Thyroid gland (tissue), 4 donors: ENCODE measurements at regions not wholly inside any gene's neighbourhood (a gene's known extent, or its start where the extent isn't known, plus 50 kb on each side); places are given as distances from the start of the nearest gene placed in this dataset.

ENCODE experiments used
- DNase-seq, 2 donors: peaks; one replicate each; pipeline ENCODE4 v3.0.0-alpha.2; 2019
- H3K27ac ChIP-seq, 3 donors: fragments of 200-600 bp; sonication (generic); 1 replicate in 2 of 3; 2 replicates in 1 of 3; pipeline ENCODE4 v1.5.1; 2016 to 2019; ENCODE audit warnings: mild to moderate bottlenecking in 1 of 3, moderate library complexity in 1 of 3
- H3K27me3 ChIP-seq: fragments of 200-600 bp; sonication (generic); one replicate; pipeline ENCODE4 v1.5.1; 2019
- H3K36me3 ChIP-seq, 2 donors: fragments of 200-600 bp; sonication (generic); one replicate each; pipeline ENCODE4 v1.5.1; 2016 to 2019
- H3K4me1 ChIP-seq, 2 donors: fragments of 200-600 bp; sonication (generic); one replicate each; pipeline ENCODE4 v1.5.1; 2017 to 2019
- H3K4me3 ChIP-seq, 3 donors: fragments of 200-600 bp; sonication (generic); replicated peaks in 1 of 3; 1 replicate in 2 of 3; 2 replicates in 1 of 3; pipeline ENCODE4 v1.5.1; 2016; ENCODE audit warnings: mild to moderate bottlenecking in 1 of 3
- H3K9me3 ChIP-seq: fragments of 200-600 bp; sonication (generic); one replicate; pipeline ENCODE4 v1.5.1; 2017
- CTCF ChIP-seq, 6 experiments: fragments of 200-600 bp in 3 of 6; fragments of 450-650 bp in 3 of 6; sonication (generic) in 3 of 6; IDR thresholded peaks; one replicate each; pipeline ENCODE4 v1.5.1; 2016 to 2019; ENCODE audit warnings: antibody characterized with exemption in 6 of 6, mild to moderate bottlenecking in 2 of 6, inconsistent platforms in 1 of 6, moderate library complexity in 1 of 6
- POLR2A ChIP-seq, 2 donors: fragments of 450-650 bp; IDR thresholded peaks; one replicate each; pipeline ENCODE4 v1.6.1; 2017; ENCODE audit warnings: antibody characterized with exemption in 2 of 2, mild to moderate bottlenecking in 2 of 2, moderate library complexity in 1 of 2
- WGBS, 2 donors: methylation state at CpG; one replicate each; pipeline ENCODE4 v1.1.5; 2017; 5-methylcytosine and 5-hydroxymethylcytosine counted together
- intact Hi-C: fragments of 100-400 bp; cut with DNase I; formaldehyde crosslinking; loops from one replicate; pipeline ENCODE4 v1.15.1; 2023

DNA sequence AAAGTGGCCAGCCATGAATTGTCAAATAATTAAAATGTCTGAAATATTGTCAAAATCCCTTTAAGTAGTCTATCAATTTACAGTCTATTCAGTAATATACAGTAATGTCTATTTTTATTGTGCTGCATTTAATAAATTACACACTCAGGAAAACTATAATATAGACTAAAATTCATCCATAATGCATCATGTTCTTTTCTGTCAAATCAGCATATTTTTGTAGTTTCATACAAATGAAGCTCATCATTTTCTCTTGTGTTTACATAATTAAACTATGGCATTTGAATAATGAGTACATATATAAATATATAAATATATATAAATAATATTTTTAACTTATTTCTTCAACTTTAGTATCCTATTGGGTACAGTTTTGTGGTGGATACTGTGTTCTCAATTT lies 868.7 kb upstream of the CHORDC1 start:
- Histone ChIP-seq H3K27ac (no peak overlapping the region), H3K27me3 (no peaks in the 10 kb centered on the region), H3K4me1 (no peaks in the 10 kb centered on the region), H3K9me3 (no peaks in the 10 kb centered on the region), H3K4me3 (no peak overlapping the region), H3K36me3 (no peaks in the 10 kb centered on the region)
- no peak for DNase-seq
- intact Hi-C loops: no loop called here
- no peak for TF ChIP-seq POLR2A (IDR thresholded peaks at IDR 0.05)
- no peak for TF ChIP-seq CTCF (IDR thresholded peaks at IDR 0.05)

GRCh38 chr11:91086028-91086427 lies 863.2 kb upstream of the CHORDC1 start:
- Histone ChIP-seq H3K4me3 (no peak overlapping the region), H3K4me1 (no peaks in the 10 kb centered on the region), H3K27ac (no peak overlapping the region), H3K36me3 (no peaks in the 10 kb centered on the region), H3K27me3 (no peaks in the 10 kb centered on the region), H3K9me3 (no peaks in the 10 kb centered on the region)
- DNase-seq: no peak
- intact Hi-C loops: no loop called here
- TF ChIP-seq POLR2A (IDR thresholded peaks at IDR 0.05) (no peak), CTCF (IDR thresholded peaks at IDR 0.05) (no peak)
- 70 to 74% methylated on average over 2 of the region's 2 CpGs for WGBS, 2 donors

GRCh38 chr11:91082255-91082654 lies 859.4 kb upstream of the CHORDC1 start:
- no peak for TF ChIP-seq CTCF (IDR thresholded peaks at IDR 0.05)
- no peak for TF ChIP-seq POLR2A (IDR thresholded peaks at IDR 0.05)
- no peak for DNase-seq
- Histone ChIP-seq H3K27ac (no peak overlapping the region), H3K36me3 (no peaks in the 10 kb centered on the region), H3K9me3 (no peaks in the 10 kb centered on the region), H3K27me3 (no peaks in the 10 kb centered on the region), H3K4me3 (no peak overlapping the region), H3K4me1 (no peaks in the 10 kb centered on the region)
- WGBS, 2 donors: 89 to 92% methylated on average over 1 of the region's 1 CpG
- intact Hi-C loops: no loop called here

DNA sequence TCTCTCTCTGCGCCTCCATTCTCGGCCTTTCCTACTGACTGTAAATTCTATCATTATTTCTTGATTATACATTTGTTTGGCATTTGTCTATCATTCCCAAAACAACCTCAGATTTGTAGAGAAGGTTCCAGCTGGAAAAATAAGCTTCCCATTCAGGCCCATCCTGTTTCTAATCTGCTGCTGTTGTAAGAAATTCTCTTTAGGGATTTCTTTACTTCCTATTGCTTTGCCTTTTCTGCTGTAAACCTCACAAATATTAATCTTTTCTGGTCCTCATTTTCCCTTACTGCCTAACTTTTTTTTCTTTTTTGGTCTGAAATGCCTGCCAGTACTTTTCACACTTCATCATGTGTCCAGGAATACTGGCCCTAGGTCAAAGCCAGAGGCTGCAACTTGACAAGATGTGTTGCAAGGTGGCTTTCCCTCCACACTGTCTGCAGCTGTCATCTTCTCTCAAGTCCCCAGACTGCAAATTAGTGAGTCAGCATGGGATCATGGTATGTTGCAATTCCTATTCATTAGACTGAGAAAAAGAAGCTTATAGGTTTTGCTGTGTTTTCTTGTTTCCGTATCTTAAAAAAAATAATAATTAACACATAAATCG lies 858.7 kb upstream of the CHORDC1 start:
- WGBS, 2 donors: 60 to 69% methylated on average over 4 of the region's 4 CpGs
- Histone ChIP-seq H3K27me3 (no peaks in the 10 kb centered on the region), H3K27ac (no peak overlapping the region), H3K4me1 (no peaks in the 10 kb centered on the region), H3K36me3 (no peaks in the 10 kb centered on the region), H3K4me3 (no peak overlapping the region), H3K9me3 (no peaks in the 10 kb centered on the region)
- TF ChIP-seq POLR2A (IDR thresholded peaks at IDR 0.05) (no peak), CTCF (IDR thresholded peaks at IDR 0.05) (no peak)
- intact Hi-C loops: no loop called here
- no peak for DNase-seq

- TF ChIP-seq CTCF (IDR thresholded peaks at IDR 0.05): no peak
- no peak for TF ChIP-seq POLR2A (IDR thresholded peaks at IDR 0.05)
- intact Hi-C loops: no loop called here
- DNase-seq: no peak
- no peaks in the 10 kb centered on the region for H3K4me1 ChIP-seq
- H3K36me3 ChIP-seq: no peaks in the 10 kb centered on the region
- no peaks in the 10 kb centered on the region for H3K27me3 ChIP-seq
- H3K9me3 ChIP-seq: no peaks in the 10 kb centered on the region
- no peak overlapping the region for H3K4me3 ChIP-seq
- 71 to 78% methylated on average over 5 of the region's 5 CpGs for WGBS, 2 donors
- H3K27ac ChIP-seq: no peak overlapping the region
Measured at GRCh38 chr11:91078221-91078620, 855.4 kb upstream of the CHORDC1 start.
